ENCODE measurements at regions not wholly inside any gene's neighbourhood (a gene's known extent, or its start where the extent isn't known, plus 50 kb on each side); places are given as distances from the start of the nearest gene placed in this dataset.

DNA sequence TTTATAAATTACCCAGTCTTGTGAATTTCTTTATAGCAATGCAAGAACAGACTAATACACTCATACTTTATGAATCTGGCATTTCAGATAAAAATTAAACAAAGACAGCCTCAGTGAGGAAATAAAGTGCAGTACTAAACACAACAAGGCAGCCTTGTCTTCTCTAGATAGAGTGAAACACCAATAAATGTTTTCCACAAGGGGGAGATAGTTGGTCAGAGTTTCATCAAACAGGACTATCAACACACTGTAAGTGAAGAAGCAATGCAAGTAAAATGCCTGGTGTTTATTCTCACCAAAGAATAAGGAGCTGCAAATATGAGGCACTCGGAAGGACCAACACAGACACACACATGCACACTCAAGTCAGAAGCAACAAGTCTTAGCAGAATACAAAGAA is 62.8 kb downstream of the FAM9B start:
- H3K4me3 ChIP-seq (ENCODE audit: control insufficient read depth, low read depth, low read length) = no peak overlapping the region
- peak; percentile 24 for TF ChIP-seq CTCF (IDR thresholded peaks at IDR 0.05; ENCODE audit: control insufficient read depth, insufficient read depth, low read depth, low read length, missing control alignments)
- DNase-seq (ENCODE audit: low read depth) = no peak

GRCh38 chrX:8969378-8969777 is 64.5 kb downstream of the FAM9B start:
- DNase-seq (ENCODE audit: low read depth) = no peak
- no peak overlapping the region for H3K4me3 ChIP-seq (ENCODE audit: control insufficient read depth, low read depth, low read length)
- no peak for TF ChIP-seq CTCF (IDR thresholded peaks at IDR 0.05; ENCODE audit: control insufficient read depth, insufficient read depth, low read depth, low read length, missing control alignments)

- DNase-seq (ENCODE audit: low read depth) = no peak
- H3K4me3 ChIP-seq (ENCODE audit: control insufficient read depth, low read depth, low read length) = no peak overlapping the region
- no peak for TF ChIP-seq CTCF (IDR thresholded peaks at IDR 0.05; ENCODE audit: control insufficient read depth, insufficient read depth, low read depth, low read length, missing control alignments)
Measured at GRCh38 chrX:8967461-8967860, 66.5 kb downstream of the FAM9B start.

- DNase-seq (ENCODE audit: low read depth) = no peak
- H3K4me3 ChIP-seq (ENCODE audit: control insufficient read depth, low read depth, low read length) = no peak overlapping the region
- no peak for TF ChIP-seq CTCF (IDR thresholded peaks at IDR 0.05; ENCODE audit: control insufficient read depth, insufficient read depth, low read depth, low read length, missing control alignments)
Measured at GRCh38 chrX:8960957-8961468, 72.9 kb downstream of the FAM9B start.

DNA sequence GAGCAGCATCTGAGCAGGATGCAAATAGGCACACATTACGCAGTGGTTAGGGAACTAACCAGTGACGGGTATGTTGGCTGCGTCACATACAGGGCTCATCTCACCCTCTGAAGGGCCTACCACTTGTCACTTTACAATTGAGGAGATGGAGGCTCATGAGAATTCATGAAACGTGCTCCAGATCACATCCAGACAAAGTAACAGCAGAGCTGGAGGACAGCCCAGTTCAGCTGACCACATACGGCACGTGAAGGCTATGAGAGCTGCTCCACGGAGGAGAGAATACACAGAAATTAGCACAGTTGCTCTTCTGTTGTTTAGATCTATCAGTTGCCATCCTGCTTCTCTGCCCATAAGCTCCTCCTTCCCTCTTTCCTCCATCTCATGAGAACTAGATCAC is 78.4 kb downstream of the FAM9B start:
- no peak for DNase-seq (ENCODE audit: low read depth)
- H3K4me3 ChIP-seq (ENCODE audit: control insufficient read depth, low read depth, low read length) = no peak overlapping the region
- TF ChIP-seq CTCF (IDR thresholded peaks at IDR 0.05; ENCODE audit: control insufficient read depth, insufficient read depth, low read depth, low read length, missing control alignments) = no peak

DNA sequence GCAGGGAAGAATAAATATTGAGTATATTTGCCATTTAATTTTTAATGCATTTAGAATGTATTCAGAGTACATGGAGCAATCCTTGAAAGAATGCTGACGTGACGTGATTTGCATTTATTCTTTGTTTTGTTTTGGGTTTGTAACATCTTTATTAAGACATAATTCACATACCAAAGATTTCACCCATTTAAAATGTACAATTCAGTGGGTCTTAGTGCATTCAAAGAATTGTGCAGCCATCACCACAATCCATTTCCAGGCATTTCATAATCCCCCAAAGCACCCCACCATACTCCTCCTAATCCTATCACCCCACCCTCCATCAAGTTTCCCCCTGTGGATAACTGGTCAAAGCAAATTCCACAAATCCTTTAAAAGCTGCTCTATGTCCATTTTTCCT is 87.4 kb downstream of the FAM9B start:
- DNase-seq (ENCODE audit: low read depth) = no peak
- H3K4me3 ChIP-seq (ENCODE audit: control insufficient read depth, low read depth, low read length) = no peak overlapping the region
- no peak for TF ChIP-seq CTCF (IDR thresholded peaks at IDR 0.05; ENCODE audit: control insufficient read depth, insufficient read depth, low read depth, low read length, missing control alignments)

DNA sequence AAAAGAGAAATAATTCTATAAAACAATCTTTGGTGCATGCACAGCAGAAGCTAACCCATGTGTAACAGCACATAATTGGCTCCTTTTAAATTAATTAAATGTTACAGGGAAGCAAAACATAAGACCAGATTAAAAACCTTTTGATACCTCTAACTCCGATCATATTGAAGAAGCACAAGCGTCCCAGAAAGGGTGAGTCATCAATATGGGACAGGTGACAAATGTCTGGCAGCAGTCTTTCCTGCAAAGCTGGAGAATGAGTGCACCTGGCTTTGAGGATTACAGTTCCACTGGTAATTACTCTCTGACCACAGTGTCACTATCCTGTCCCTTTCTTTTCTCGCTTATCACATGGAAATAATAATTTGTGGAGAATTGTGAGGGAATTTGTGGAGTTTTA is 94.6 kb downstream of the FAM9B start:
- no peak for DNase-seq (ENCODE audit: low read depth)
- TF ChIP-seq CTCF (IDR thresholded peaks at IDR 0.05; ENCODE audit: control insufficient read depth, insufficient read depth, low read depth, low read length, missing control alignments) = no peak
- H3K4me3 ChIP-seq (ENCODE audit: control insufficient read depth, low read depth, low read length) = no peak overlapping the region

All from AG09309 (cell line).